ENCODE measurements at regions not wholly inside any gene's neighbourhood (a gene's known extent, or its start where the extent isn't known, plus 50 kb on each side); places are given as distances from the start of the nearest gene placed in this dataset.

DNA sequence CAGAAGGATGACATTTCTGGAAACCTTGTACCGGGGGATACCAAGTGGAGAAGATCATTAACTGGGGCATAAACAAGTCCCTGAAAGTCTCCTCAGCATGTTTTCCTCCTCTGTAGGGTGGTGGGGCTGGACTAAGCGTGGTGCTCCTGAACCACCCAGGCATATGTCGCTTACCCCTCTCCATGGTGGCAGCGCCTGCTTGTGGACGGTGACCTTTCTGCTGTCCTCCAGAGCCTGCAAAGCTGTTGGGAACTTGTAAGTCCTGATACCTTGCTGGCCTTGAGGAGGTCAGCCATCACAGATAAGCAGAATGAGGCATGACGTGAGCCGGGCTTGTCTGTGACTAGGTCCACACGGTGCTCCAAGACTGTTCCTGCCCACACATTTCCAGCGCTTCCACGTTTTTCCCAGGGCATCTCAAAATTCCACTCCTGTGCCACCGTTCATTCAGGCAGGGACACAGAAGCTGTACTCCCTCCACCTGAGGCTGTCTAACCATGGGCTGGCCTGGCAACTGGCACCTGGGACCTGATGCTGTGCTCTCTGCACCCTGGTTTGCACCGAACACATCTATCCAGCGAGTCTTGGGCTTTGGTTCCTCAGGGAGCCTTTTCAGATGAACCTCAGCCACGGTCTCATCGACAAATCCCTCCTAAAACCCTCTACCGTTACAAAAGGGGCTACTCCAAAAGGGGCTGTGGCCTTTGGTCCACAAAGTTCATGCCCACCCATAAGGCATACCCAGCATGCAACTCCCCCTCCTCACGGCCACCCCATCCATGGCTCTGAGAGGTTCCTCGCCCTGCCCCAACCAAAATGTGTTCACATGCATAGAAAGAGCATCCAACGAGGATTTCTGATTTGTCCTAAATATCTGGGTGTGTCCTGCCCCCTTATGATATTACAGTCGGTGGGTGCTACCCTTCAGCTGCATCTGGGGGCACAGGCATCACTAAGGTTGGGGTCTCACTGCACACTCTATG, 199.6 kb upstream of the DIO3 start:
- no peak for FAIRE-seq

DNA sequence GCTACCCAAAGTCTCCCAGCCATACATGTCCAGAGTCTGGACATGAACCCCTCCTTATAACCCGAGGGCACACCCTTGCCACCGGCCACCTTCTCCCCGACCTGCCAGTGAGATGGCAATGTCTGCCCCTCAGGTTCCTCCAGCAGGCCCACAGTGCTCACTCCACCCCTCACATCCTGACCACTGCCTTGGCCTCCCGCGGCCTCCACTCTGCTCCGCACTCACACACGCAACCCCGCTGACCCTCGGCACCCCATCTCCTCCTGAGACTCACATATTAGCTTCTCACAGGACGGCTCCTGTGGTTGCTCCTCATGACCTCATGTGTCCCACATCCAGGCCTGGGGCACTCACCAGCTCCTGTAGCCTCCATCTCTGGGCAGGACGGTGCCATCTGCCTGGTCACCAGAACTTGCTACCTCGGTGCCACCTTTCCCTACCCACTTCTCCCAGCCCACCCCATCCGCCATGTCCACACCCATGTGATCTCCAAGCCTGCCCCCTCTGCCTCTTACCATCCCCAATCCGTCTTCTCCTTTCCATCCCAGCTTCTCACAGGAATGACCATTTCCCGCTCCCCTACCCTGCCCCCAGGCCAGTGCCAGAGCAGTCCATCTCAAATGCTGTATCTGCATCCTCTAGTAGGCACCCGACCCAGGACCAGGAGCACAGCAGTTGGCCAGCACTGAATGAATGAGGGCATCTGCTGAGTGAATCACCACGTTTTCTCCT, 198.6 kb upstream of the DIO3 start:
- FAIRE-seq: no peak

DNA sequence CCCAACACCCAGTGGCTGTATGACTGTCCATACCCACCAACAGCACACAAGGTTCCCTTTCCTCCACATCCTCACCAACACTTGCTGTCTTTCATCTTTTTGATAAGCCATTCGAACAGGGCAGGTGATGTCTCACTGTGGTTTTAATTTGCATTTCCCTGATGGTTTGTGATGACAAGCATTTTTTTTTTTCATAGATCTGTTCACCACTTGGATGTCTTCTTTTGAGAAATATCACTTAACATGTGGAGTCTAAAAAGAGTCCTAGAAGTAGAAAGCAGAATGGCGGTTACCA, 198.1 kb upstream of the DIO3 start:
- FAIRE-seq: no peak

DNA sequence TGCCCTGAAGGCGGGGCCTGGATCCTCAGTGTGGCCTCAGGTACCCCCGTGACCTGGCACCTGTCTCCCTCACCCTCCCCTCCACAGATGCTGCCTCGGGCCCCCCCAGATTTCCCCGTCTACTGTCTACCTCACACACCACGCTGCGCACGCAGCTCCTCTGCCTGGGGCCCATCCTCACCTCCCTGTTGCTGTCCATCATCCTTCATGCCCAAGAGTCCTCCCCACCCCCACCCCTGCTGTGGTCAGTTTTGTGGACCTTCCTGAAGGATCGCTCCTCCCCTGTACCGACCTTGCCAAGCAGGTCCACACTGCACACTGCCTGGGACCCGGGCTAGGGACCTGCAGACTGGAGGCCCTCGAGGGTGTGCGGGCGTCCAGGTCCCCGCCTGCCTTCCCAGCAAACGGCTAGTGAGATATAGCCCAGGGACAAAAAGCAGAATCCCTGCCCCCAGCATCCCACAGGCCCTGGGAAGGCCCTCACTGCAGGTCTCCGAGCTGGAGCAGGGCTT, 197.4 kb upstream of the DIO3 start:
- no peak for FAIRE-seq

DNA sequence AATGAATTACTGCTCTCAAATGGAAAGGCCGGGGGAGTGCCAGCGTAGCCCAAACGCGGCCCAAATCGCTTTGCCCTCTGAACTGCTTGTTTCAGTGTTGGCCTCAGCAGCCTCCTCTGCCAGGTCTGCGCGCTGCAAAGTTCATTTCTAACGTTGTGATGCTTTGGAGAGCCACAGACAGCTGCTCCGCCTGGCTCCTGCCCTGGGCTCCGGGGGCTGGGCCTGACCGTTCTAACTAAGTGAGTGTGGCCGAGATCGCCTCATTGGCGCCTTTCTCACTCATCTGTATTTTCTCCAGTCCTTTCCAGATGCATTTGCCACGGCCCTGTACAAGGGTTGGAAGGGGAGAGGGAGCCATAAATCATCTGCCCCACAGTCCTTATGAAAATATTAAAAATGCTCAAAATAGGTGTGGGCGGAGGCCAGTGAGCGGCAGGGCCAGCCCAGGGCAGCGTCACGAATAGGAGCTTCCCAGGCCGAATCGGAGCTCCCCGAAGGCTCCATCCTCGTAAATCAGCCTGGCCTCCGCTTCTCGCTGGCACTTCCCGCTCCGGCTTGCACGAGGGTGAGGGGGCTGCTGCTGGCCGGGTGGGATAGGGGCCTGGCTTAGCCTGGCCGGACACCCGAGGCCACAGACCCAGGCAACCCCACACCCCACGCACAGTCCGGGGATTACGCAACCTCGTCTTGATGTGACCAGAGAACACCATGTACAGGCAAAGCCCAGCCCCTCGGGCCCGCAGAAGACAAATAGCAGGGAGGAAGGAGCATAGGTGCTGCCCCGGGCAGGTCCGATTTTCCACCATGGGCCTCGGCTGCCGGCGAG, 196.6 kb upstream of the DIO3 start:
- FAIRE-seq: no peak

DNA sequence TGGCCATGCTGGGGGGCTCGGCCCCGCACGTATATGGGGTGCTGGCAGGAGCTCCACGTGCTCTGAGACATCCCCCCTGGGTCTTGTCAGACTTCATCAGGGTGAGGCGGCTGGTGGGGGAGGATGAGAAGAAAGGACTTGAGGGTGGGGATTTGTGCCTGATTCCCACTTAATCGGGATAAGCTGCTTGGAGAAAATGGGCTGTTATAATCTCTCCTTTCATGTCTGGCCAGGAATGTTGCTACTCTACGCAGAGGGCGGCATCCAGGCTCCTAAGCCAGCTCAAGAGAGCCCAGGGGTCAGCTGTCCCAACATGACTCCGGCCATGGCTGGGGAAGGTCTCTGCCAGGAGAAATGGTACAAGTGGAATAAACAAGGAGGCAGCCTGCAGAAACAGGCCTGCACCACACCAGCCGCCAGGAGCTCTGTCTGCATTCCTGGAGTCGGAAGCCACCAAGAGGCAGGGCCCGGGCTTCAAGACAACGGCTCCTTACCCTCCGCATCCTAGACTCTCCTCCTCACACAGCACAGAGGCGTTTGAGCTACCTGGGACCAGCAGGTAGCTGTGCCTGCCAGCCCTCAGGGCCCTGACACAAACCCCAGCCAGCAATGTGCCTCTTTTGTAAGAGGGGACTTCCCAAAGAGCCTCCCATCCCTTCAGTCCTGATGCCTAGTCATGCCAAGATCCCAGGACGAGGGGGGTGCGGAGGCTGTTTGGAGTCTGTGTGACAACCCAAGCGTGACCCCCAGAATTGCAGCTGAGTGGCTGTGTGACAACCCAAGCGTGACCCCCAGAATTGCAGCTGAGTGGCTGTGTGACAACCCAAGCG, 195.8 kb upstream of the DIO3 start:
- no peak for FAIRE-seq

DNA sequence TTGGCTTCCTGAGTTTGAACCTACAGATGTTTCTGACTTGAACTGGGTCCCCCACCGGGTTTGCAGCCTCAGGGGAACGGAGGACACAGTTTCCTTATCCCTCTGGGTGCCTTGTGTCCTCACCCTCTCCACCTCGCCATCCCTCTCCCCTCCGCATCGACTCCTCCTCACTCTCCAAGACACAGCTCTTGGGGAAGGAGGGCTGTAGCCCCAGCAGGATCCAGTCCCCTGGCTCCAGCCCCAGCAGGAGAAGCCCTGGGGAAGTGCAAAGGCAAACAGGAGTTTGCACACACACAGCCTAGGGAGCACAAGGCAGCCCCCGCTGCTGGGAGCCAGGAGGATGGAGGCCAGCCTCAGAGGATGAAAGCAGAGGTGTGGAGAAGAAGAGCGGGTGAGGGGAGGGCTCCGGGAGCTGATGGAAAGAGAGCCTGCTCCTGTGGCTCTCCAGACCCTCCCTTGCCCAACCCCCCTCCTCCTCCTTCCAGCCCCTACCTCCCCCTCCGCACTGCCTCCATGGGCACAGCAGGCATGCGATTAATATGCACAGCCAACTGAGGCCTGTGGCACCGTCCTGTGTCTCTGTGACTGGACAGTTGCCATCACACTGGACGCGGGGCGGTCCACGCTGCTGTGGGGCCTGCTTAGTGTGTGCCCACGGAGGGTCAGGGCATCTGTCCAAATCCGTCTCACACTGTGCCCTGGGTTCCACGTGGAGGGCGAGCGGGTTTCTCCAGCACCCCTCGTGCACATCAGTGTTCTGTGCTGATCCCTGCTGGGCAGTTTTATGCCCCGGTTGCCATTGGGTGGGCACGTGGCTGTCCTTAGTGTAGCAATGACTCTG, 193.7 kb upstream of the DIO3 start:
- no peak for FAIRE-seq

DNA sequence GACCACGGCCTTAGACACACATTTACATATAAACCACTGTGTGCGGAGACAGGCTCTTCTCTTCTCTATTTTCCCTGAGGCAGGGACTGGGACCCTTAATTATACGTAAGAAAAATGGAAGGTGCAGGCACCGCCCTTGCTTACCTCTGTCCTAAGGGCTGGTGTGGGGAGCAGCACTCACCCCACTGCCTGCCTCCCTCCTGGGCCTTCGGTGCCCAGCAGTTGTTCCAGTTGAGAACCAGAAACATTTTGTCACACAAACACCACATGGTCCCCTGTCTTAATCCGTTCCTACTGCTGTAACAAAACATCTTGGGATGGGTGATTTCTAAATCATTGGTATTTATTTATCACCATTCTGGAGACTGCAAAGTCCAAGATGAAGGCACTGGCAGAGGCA, 192.7 kb upstream of the DIO3 start:
- no peak for FAIRE-seq

DNA sequence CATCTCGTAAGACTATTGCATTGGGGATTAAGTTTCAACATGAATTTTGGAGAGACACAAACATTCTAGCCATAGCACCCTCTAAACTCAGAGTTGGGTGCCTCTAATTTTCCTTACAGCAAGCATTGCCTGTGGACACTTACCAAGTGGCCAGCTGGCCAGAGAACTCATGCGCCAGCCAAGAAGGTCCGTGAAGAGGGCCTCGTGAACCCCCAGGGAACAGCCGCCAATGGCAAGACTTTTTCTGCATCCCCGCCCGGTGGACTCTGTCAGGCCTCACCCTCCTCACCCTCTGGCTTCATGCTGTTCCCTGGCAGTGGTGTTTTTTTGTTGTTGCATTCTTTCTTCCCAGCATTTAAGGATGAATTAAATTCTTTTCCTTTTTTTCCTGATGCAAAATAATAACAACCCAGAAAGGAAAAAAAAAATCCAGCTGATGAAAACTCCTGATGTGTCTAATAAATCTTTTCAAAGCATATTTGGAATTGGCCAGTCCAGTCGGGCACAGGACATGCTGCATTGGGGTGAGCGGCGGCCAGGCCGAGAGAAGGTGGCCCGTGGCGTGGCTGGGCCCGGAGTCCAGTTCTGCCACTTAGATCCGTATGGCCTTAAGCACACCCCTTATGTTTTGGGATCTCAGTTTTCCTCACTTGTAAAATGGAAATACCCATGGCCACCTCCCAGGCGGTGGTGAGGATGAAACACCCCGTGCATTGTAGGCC, 191.9 kb upstream of the DIO3 start:
- no peak for FAIRE-seq

DNA sequence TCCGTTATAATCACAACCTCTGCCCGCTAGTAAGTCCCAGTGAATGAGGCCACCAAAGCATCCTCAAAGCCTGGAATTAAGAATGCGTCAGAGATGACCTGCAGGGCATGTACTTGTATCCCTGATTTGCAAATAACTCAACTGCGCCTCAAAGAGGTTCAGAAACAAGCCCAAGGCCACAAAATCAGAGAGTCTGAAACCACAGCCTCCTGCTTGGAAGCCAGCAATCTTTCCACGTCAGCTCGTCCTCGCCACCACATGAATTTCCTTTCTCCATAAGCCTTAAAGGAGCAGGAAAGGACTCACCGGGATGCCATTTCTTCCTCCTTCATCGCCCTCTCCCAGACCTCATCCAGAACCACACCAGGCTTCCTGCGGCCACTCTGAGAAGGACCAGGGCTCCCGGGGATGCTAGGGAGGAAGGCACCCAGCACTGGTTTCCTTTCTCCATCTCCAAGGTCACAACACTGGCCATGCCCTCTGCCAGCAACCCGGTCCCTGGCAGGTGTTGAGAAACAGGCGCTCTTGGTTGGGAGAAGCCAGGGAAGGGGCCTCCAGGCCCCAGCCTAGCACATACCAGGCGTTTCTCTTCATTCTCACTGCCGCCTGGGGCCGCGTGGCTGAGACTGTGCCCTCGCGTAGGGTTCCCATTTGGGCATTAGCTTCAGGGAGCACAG, 191.2 kb upstream of the DIO3 start:
- FAIRE-seq: no peak

DNA sequence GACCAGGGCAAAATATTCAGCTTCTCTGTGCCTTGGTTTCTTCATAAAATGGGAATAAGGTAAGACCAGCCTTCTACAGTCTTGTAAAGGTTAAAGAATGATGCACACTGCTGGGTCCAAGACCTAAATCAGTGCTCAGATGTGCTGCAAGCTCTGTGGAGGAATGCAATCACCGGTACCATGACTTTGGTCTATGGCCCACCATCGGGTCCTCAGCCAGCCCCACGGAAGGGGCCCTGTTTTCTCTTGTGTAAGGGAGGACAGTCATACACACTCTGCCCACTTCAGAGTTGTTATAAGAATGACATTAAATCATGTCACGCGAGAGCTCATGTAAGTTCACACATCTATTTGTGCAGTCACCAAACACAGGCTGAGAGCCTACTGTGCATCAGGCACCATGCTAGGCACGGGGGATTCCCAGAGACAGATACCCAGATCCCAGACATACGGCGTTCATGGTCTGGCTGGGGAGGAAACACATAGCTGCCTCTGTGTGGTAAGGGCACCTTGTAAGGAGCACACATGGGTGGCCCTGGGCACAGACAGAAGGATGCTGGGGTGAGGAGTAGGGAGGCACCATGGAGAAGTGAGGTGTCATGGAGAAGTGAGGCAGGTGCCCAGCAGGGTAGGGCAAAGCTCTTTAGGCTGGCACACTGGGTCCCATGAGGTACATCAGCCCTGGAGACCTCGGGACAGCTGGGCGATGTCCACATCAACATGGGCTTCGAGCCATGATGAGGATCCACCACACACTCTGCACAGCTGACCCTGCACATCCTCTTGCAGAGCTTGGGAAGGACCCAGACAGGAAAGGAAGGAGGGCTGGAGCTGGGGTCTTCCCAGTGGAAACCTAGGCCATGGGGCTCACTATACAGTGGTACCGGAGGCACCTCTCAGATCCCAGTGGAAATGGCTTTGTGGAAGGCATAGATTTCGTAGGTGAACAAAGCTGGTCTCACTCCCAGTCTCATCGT, 190.4 kb upstream of the DIO3 start:
- FAIRE-seq: no peak

DNA sequence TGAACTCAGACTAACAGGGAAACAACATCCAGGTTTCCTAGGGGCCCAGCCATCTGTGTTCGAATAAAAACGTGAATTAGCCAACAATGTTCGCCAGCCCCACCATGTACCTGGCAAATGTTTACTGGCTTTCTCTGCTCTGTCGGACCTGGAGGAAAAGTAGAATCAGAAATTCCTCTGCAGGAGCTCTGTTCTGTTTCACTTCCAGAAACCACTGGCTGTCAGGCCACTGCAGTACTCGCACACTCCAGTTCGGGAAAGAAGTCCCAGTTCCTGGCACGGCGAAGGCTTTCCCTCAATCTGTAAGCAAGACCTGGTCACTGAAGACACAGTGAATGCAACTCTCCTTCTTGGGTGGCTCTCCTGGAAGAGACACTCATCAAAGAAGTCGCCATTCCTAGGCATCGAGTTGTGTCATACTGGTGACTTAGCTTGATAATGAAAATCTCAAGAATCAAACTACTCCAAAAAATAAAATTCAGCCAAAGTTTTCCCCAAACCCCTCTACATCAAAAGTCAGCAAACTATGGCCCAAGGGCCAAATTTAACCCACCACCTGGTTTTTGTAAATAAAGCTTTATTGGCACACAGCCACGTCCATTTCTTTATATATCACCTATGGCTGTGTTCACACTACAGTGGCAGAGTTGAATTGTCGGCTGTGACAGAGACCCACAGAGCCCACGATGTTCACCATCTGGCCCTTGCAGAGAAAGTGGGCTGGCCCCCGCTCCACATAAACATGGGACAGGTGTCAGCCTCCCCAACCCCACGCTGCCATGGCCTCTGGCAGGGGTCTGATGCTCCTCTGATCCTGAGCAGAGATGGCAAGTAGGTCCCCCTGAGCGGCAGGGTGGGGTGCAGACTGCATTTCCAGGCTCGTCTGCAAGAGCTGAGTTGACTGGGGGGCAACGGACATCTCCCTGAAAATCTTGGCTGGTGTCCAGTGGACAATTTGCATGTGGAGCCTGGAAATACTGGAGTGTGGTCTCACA, 189.2 kb upstream of the DIO3 start:
- no peak for FAIRE-seq

DNA sequence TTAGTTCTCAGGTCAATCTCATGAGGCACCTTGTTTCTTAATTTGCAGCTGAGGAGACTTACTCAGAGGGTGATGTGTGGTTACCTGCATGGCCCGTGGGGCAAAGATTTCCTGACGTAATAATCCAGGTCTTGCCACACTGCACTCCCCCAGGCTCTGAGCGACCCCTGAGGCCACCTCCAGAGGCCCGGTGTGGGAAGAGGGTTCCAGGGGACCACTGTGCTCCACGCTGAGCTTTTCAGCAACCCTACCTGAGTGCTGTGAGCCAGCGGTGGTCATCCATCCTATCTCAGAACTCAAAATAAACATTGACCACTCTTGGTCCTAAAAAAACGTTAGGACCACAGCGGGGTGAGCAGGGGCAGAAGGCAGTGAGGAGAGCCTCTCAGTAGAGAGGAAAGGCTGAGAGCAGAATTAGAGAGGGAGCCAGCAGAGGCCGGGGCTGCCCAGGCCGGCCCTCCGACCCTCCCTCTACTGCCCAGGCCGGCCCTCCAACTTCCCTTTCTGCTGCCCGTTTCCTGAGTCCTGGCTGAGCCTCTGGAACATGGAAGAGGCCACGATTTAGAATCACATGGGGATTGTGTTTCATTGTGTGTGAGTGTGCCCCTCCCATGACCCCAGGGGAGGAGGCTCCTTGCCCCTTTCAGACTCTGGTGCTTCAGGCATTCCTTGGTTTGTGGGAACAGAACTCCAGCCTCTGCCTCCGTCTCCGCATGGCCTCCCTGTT, 188.2 kb upstream of the DIO3 start:
- no peak for FAIRE-seq

DNA sequence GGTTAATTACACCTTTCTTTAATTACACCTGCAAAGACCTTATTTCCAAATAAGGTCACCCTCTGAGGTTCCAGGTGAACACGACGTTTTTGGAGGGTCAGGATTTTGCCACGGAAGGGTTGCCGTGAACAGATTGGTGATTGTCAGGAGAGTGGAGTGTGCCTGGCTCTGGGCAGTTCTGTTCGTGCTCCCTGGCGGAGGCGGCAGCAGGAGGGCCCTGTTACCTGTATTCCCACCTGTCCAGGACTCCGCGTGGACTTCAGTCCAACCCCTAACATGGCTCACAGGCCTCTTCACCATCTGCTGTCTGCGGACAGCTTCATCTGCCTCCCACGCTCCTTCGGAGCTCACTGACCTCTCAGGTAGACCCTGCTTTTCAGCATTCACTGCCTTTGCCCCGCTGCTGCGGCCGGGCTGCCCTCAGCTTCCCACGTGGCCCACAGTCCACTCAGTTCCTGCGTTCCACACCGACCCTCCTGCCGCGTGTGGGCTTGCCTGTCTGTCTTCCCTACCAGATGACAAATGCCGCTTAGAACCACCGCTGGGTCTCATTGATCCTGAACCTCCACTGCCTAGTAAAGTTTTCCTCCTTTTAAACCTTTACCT, 187.5 kb upstream of the DIO3 start:
- FAIRE-seq: no peak

DNA sequence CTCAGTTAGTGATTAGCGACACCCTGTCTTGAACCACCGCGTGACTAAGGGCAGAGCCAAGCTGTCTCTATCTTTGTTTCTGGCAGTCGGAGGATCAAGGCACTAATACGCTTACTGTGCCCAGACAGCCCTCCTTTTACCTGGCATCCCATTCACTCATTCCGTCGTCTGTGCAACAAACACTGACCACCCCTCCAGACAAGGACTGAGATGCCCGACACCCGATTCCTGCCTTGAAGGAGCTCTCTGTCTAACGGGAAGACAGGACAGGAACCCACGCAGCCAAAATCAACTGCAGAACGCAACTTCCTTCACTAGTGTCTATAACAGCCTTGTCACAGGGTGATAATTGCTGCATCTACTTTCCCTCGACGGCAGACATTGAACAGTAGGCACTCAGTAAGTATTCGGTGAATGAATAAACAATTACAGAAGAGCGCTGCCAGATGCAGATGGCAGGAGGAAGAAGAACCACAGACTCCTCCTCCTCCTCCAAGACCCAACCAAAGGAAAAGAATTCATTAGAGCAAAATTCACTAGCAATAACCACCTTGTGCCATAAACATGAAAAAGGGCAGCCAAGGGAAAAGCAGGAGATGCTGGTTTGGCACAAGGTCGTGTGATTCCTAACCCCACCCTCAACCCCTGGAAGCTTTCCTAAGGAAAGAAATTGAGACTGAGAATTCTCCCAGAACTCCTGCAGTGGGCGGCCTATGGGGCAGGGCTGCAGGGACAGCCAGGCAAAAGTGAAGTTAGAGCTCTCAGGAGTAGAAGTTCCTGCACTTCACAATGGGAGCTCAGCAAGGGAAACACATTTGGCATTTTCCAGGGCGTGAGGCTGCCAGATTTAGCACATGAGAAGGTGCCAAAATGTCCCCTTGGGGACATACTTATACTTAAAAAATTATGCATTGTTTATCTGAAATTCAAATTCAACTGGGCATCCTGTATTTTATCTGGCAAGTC, 186.6 kb upstream of the DIO3 start:
- no peak for FAIRE-seq
